ENCODE measurements at regions not wholly inside any gene's neighbourhood (a gene's known extent, or its start where the extent isn't known, plus 50 kb on each side); places are given as distances from the start of the nearest gene placed in this dataset.

- no peak for TF ChIP-seq CTCF (IDR thresholded peaks at IDR 0.05)
- TF ChIP-seq POLR2A (IDR thresholded peaks at IDR 0.05), result no peak
These were observed 66.7 kb downstream of the SOX9 start for GRCh38 chr17:72187556-72187955.

Data from Peyer's patch (tissue), 4 donors.